ENCODE measurements at regions not wholly inside any gene's neighbourhood (a gene's known extent, or its start where the extent isn't known, plus 50 kb on each side); places are given as distances from the start of the nearest gene placed in this dataset.

GRCh38 chr9:1771094-1771789 lies 243.9 kb upstream of the SMARCA2 start:
- intact Hi-C loops (cut with DNase I; ENCODE audit: low total_unique reads): no loop called here
- Histone ChIP-seq H3K27me3 (no peaks in the 10 kb centered on the region), H3K36me3 (no peaks in the 10 kb centered on the region), H3K4me1 (no peaks in the 10 kb centered on the region), H3K4me3 (no peak overlapping the region), H3K9me3 (no peaks in the 10 kb centered on the region), H3K27ac (no peak overlapping the region)
- TF ChIP-seq, protein P1, sequence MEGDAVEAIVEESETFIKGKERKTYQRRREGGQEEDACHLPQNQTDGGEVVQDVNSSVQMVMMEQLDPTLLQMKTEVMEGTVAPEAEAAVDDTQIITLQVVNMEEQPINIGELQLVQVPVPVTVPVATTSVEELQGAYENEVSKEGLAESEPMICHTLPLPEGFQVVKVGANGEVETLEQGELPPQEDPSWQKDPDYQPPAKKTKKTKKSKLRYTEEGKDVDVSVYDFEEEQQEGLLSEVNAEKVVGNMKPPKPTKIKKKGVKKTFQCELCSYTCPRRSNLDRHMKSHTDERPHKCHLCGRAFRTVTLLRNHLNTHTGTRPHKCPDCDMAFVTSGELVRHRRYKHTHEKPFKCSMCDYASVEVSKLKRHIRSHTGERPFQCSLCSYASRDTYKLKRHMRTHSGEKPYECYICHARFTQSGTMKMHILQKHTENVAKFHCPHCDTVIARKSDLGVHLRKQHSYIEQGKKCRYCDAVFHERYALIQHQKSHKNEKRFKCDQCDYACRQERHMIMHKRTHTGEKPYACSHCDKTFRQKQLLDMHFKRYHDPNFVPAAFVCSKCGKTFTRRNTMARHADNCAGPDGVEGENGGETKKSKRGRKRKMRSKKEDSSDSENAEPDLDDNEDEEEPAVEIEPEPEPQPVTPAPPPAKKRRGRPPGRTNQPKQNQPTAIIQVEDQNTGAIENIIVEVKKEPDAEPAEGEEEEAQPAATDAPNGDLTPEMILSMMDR (IDR thresholded peaks at IDR 0.05): no peak
- no peak for TF ChIP-seq POLR2A (IDR thresholded peaks at IDR 0.05)
- TF ChIP-seq POLR2AphosphoS5 (IDR thresholded peaks at IDR 0.05): no peak
- DNase-seq (ENCODE audit: low spot score in 2 of 2): no peak

- no peak for DNase-seq (ENCODE audit: low spot score in 2 of 2)
- Histone ChIP-seq H3K4me1 (no peaks in the 10 kb centered on the region), H3K36me3 (no peaks in the 10 kb centered on the region), H3K27me3 (no peaks in the 10 kb centered on the region), H3K4me3 (no peak overlapping the region), H3K9me3 (no peaks in the 10 kb centered on the region), H3K27ac (no peak overlapping the region)
- intact Hi-C loops (cut with DNase I; ENCODE audit: low total_unique reads): no loop called here
- TF ChIP-seq, protein P1 (IDR thresholded peaks at IDR 0.05): no peak
- TF ChIP-seq POLR2AphosphoS5 (IDR thresholded peaks at IDR 0.05) (no peak), POLR2A (IDR thresholded peaks at IDR 0.05) (no peak)
Measured at GRCh38 chr9:1775230-1775629, 239.9 kb upstream of the SMARCA2 start.

DNA sequence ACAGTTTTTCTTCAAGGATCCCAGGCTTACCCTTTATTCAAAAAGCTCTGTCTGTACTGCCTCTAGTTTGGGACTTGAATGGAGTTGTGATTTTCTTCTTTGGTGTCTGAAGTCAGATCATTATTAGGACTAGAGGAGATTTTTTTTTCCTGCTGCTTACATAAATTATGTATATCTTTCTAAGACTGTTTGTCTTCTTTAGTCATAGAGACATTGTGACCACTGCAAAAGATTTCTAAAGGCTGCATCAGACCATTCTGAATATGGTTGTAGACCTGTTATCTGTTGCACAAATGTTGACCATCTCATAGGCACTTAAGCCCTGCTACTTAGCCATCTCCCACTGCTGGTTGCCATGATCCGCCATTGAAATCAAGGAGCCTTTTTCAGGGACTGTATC lies 238.5 kb upstream of the SMARCA2 start:
- Histone ChIP-seq H3K9me3 (no peaks in the 10 kb centered on the region), H3K36me3 (no peaks in the 10 kb centered on the region), H3K4me3 (no peak overlapping the region), H3K27ac (no peak overlapping the region), H3K4me1 (no peaks in the 10 kb centered on the region), H3K27me3 (no peaks in the 10 kb centered on the region)
- no peak for DNase-seq (ENCODE audit: low spot score in 2 of 2)
- TF ChIP-seq, protein P1 (IDR thresholded peaks at IDR 0.05): no peak
- TF ChIP-seq POLR2A (IDR thresholded peaks at IDR 0.05) (no peak), POLR2AphosphoS5 (IDR thresholded peaks at IDR 0.05) (no peak)
- intact Hi-C loops (cut with DNase I; ENCODE audit: low total_unique reads): no loop called here

DNA sequence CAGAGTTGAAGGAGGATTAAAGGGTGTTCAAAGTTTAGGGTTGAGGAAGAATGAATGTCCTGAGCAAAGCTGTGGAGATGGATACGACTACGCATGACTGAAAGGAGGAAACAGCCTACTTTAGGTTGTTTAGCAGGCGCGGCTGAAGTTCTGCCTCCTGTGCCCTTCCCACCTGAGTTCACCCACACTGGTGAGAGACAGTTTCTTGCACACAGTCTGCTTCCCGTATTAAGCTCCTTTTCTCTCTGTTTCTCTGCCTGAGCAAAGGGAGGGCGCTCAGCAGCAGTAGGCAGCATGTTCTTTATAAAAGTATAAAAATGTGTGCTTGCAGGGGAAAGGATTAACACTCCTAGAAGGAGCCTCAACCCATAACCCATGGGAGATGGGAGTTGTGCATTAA lies 224.0 kb upstream of the SMARCA2 start:
- no peak overlapping the region for H3K27ac ChIP-seq
- no peaks in the 10 kb centered on the region for H3K27me3 ChIP-seq
- H3K4me1 ChIP-seq: no peaks in the 10 kb centered on the region
- H3K9me3 ChIP-seq: no peaks in the 10 kb centered on the region
- no peak overlapping the region for H3K4me3 ChIP-seq
- no peak for DNase-seq (ENCODE audit: low spot score in 2 of 2)
- TF ChIP-seq POLR2A (IDR thresholded peaks at IDR 0.05) (no peak), POLR2AphosphoS5 (IDR thresholded peaks at IDR 0.05) (no peak)
- TF ChIP-seq, protein P1 (IDR thresholded peaks at IDR 0.05): no peak
- H3K36me3 ChIP-seq: no peaks in the 10 kb centered on the region
- intact Hi-C loops (cut with DNase I; ENCODE audit: low total_unique reads): no loop called here

DNA sequence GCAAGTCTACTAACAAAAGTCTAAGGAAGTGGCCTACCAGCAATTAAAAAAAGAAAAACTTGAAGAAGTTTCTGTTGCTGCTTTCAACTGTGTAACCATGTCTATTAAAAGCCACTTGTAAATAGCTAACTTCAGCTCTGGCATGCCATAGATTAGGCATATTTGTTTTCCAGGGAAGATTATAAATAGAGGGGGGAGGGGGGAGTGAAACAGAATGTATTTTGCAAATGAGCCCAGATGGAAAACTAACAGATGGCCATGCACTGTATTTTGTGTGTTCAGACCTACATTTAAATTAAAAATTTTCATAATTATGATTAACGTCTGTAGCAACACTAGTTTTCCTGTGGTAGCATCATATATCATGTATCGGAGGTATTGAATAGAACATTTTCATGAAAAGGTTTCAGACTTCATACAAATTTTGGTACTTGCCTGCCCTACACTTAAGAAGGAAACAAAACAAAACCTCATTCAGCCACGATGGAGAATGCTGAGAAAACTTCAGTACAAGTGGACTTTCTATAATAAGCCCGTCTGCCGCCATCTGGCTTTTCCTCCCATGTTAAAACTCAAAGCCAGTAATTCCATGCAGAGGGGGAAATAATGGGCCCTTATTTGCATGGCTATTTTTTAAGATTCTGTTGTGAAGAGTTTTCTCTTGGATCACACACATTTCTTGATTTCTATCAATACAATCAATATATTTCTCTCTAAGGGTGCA lies 220.4 kb upstream of the SMARCA2 start:
- intact Hi-C loops (cut with DNase I; ENCODE audit: low total_unique reads): no loop called here
- DNase-seq (ENCODE audit: low spot score in 2 of 2): no peak
- TF ChIP-seq, protein P1 (IDR thresholded peaks at IDR 0.05): no peak
- TF ChIP-seq POLR2A (IDR thresholded peaks at IDR 0.05) (no peak), POLR2AphosphoS5 (IDR thresholded peaks at IDR 0.05) (no peak)

More for the DNA sequence above, 220.4 kb upstream of the SMARCA2 start:
- Histone ChIP-seq H3K4me1 (no peaks in the 10 kb centered on the region), H3K36me3 (no peaks in the 10 kb centered on the region), H3K27ac (no peak overlapping the region), H3K9me3 (no peaks in the 10 kb centered on the region), H3K4me3 (no peak overlapping the region), H3K27me3 (no peaks in the 10 kb centered on the region)
